Mammary epithelial cell (primary cell): ENCODE measurements at regions not wholly inside any gene's neighbourhood (a gene's known extent, or its start where the extent isn't known, plus 50 kb on each side); places are given as distances from the start of the nearest gene placed in this dataset.

ENCODE experiments used
- CTCF ChIP-seq, 2 donors: IDR thresholded peaks in 1 of 2; conservative IDR thresholded peaks in 1 of 2; 2 replicates each; pipeline ENCODE4 v1.5.1; 2011 to 2012; ENCODE audit warnings: inconsistent platforms in 2 of 2, low read length in 2 of 2, mild to moderate bottlenecking in 2 of 2, control low read depth in 1 of 2, low read depth in 1 of 2; ENCODE audit not compliant: insufficient read depth in 1 of 2; ENCODE audit errors: extremely low read depth in 1 of 2
- EZH2 ChIP-seq: IDR thresholded peaks from 2 replicates; pipeline ENCODE4 v1.6.1; 2012; ENCODE audit warnings: low read length, inconsistent platforms, borderline replicate concordance

DNA sequence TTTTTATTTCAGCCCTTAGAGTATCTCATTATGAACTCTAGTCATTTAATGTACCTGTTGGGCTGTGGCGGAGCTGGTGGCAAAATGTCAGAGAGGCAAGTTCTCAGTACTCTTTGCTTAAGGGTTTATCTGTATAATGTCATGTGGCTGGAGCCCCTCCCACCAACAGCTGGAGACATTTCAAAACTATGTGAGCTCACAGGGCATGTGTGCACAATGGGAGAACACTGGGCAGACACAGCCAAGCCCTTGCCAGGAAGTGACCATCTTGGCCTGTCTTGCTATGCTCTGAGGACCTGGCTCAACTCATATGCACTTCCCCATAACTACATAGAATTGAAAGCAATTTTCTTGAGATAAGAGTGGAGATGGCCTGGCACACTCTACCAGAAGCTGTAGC, 296.4 kb downstream of the PTPRU start:
- TF ChIP-seq CTCF (conservative IDR thresholded peaks at IDR 0.05 in 1 of 2, IDR thresholded peaks at IDR 0.05 in 1 of 2; ENCODE audit: extremely low read depth in 1 of 2, insufficient read depth in 1 of 2, low read depth in 1 of 2, low read length in 2 of 2) (no peak), EZH2 (no peak)
